ENCODE measurements at regions not wholly inside any gene's neighbourhood (a gene's known extent, or its start where the extent isn't known, plus 50 kb on each side); places are given as distances from the start of the nearest gene placed in this dataset.

GRCh38 chr5:171538681-171539080, 119.2 kb downstream of the FGF18 start:
- in situ Hi-C loops (cut with HindIII; ENCODE audit: low sequenced_read_pairs): no loop called here

GRCh38 chr5:171540865-171541264, 121.4 kb downstream of the FGF18 start:
- in situ Hi-C loops (cut with HindIII; ENCODE audit: low sequenced_read_pairs): no loop called here
- no peak for DNase-seq (ENCODE audit: low read depth)
- H3K4me3 ChIP-seq (ENCODE audit: low read depth, low read length): no peak overlapping the region
- no peak for TF ChIP-seq CTCF (IDR thresholded peaks at IDR 0.05; ENCODE audit: low read depth, low read length, missing control alignments)

More at GRCh38 chr5:171538681-171539080, 119.2 kb downstream of the FGF18 start:
- no peak for DNase-seq (ENCODE audit: low read depth)
- TF ChIP-seq CTCF (IDR thresholded peaks at IDR 0.05; ENCODE audit: low read depth, low read length, missing control alignments): no peak
- H3K4me3 ChIP-seq (ENCODE audit: low read depth, low read length): no peak overlapping the region

GRCh38 chr5:171541341-171541776, 121.9 kb downstream of the FGF18 start:
- no peak overlapping the region for H3K4me3 ChIP-seq (ENCODE audit: low read depth, low read length)
- no peak for TF ChIP-seq CTCF (IDR thresholded peaks at IDR 0.05; ENCODE audit: low read depth, low read length, missing control alignments)
- no peak for DNase-seq (ENCODE audit: low read depth)
- in situ Hi-C loops (cut with HindIII; ENCODE audit: low sequenced_read_pairs): no loop called here

- TF ChIP-seq CTCF (IDR thresholded peaks at IDR 0.05; ENCODE audit: low read depth, low read length, missing control alignments): no peak
- DNase-seq (ENCODE audit: low read depth): no peak
- H3K4me3 ChIP-seq (ENCODE audit: low read depth, low read length): no peak overlapping the region
- in situ Hi-C loops (cut with HindIII; ENCODE audit: low sequenced_read_pairs): no loop called here
Measured at GRCh38 chr5:171542525-171543140, 123.2 kb downstream of the FGF18 start.

GRCh38 chr5:171543148-171543815, 123.8 kb downstream of the FGF18 start:
- no peak for DNase-seq (ENCODE audit: low read depth)
- in situ Hi-C loops (cut with HindIII; ENCODE audit: low sequenced_read_pairs): no loop called here
- TF ChIP-seq CTCF (IDR thresholded peaks at IDR 0.05; ENCODE audit: low read depth, low read length, missing control alignments): no peak
- H3K4me3 ChIP-seq (ENCODE audit: low read depth, low read length): no peak overlapping the region

GRCh38 chr5:171544913-171545765, 125.7 kb downstream of the FGF18 start:
- TF ChIP-seq CTCF (IDR thresholded peaks at IDR 0.05; ENCODE audit: low read depth, low read length, missing control alignments): no peak
- no peak overlapping the region for H3K4me3 ChIP-seq (ENCODE audit: low read depth, low read length)
- in situ Hi-C loops (cut with HindIII; ENCODE audit: low sequenced_read_pairs): no loop called here
- DNase-seq (ENCODE audit: low read depth): no peak
